ENCODE measurements at regions not wholly inside any gene's neighbourhood (a gene's known extent, or its start where the extent isn't known, plus 50 kb on each side); places are given as distances from the start of the nearest gene placed in this dataset.
"Not testable (repeated sequence)": the region's sequence is repeated elsewhere in the genome, so short reads cannot be mapped to it uniquely, and the experiment has no call there.

DNA sequence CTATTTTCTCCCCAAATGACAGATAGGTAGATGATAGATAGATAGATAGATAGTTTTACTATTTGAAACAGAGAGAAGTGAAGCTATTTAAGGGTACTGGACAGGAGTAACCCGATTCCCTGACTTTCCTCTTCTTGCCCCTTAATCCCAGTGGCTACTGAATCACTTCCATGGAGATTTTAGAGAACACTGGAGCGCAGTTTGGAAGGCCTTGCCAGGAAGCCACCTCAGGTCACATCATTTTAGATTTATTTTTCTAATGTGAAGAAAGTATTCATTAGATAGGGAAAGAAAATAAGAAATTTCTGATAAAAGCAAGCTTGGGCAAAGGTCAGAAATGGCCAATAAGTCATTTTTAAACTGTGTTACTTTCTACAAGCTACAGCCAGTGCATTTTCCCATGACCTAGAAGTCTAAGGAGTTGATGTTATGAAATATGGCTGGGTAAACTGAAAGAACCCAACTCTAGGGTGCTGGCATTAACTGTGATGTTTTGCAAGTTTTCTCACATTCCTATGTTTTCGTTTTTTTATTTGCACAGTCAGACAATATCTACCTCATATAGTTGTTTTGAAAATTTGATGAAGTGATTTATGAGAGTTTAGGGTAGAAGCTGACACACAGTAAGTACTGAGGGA, 544.7 kb upstream of the PTGER4 start:
- DNase-seq (ENCODE audit: low read depth) = no peak

DNA sequence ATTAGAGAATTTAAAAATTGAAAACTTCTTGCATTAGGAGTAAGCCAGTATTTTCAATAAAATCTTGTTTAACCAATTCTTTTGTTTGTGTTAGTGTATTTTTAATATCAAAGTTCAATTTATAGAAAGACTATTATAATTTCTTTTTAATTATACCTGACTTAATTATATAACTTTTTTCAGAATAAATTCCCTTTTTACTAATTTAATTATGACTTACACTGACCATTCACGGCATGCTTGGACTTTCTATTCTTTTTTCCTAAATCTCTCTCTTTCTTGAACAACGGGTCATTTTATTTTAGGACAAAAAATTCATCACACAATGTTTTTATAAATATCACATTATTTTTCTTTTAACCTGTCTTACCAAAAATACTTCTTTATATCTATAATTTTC, 555.3 kb upstream of the PTGER4 start:
- no peak for DNase-seq (ENCODE audit: low read depth)

DNA sequence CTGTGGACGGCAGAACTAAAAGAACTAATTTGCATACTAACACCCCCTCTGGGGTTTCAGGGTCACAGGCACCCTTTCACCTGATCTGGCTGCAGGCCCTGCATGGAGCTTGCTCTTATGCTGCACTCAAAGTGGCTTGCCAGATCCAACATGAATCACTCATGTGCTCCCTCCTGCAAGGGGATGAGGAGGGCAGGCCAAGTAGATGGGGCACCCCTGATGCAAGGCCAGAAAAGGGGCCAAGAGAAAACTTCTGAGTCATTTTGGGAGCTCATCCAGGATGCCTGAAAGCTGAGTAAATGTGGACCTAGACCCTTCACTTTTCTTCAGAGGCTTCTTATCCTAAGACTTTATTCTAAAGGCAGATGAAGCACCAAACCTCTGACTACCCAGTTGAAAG, 558.5 kb upstream of the PTGER4 start:
- DNase-seq (ENCODE audit: low read depth) = no peak

DNA sequence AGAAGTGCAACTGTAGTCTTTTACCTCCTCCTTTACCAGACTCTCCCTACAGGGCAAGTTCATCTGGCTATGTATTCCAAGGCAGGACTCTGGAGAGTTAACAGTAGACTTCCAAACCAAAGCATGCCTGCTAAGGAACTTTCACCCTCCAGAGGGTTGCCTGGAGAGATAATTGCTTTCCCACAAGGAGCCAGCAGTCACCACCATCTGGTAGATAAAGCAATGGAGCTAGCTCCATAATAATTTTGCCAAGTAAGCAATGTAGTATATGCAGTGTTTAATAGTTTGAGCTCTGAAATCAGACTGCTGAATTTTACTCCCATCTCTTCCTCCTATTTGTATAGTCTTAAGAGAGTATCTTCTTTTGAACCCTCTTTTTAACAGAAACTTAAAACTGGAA, 566.8 kb upstream of the PTGER4 start:
- no peak for DNase-seq (ENCODE audit: low read depth)

DNA sequence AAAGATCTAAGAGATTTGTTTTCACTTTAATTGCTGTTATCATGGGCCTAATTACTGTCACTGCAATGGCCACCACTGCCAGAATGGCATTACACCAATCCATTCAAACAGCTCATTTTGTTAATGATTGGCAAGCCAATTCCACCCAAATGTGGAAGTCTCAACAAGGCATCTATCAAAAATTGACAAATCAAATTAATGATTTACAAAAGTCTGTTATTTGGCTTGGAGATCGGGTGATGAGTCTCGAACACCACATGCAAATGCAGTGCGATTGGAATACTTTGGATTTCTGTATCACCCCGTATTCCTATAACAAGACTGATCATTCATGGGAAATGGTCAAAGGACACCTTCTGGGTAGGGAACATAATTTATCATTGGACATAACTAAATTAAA, 568.7 kb upstream of the PTGER4 start:
- DNase-seq (ENCODE audit: low read depth) = not testable (repeated sequence)

DNA sequence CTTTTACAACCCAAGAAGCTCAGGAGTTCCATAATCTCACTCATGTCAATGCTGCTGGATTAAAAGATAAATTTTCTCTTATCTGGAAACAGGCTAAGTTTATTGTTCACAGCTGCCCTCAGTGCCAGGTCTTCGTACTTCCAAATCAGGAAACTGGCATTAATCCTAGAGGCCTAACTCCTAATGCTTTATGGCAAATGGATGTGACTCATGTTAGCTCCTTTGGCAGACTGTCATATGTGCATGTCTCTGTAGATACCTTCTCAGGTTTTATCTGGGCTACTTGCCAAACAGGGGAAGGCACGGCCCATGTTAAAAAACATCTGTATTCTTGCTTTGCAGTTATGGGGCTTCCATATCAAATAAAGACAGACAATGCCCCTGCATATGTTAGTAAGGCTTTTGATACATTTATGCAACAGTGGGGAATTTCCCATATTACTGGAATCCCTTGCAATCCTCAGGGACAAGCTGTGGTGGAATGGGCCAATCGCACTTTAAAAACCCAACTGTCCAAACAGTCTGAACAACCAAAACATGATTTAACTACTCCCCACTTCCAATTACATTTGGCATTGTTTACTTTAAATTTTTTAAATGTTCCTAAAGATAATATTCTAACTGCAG, 570.8 kb upstream of the PTGER4 start:
- not testable (repeated sequence) for DNase-seq (ENCODE audit: low read depth)

DNA sequence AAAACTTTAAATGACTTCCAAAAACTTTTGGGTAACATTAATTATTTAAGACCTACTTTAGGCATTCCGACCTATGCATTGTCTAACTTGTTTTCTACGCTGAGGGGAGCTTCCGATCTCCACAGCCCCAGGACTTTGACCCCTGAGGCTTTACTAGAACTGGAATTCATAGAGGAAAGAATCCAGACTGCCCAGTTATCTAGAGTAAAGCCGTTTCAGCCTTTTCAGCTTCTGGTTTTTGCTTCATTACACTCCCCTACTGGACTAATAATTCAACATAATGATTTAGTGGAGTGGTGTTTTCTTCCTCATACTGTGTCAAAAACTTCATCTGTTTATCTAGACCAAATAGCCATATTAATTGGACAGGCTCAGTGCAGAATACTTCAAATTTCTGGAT, 571.9 kb upstream of the PTGER4 start:
- not testable (repeated sequence) for DNase-seq (ENCODE audit: low read depth)

DNA sequence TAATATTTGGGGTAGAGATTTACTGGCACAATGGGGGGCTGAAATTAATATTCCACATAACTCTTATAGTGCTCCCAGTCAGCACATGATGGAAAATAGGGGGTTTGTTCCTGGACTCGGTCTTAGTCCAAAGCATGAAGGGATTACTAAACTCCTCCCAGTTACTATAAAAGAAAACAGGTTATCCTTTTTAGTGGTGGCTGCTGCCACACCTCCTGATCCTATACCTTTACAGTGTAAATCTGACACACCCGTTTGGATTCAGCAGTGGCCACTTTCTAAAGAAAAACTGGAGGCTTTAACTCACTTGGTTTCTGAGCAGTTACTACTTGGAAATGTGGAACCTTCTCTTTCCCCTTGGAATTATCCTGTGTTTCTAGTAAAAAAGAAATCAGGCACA, 572.9 kb upstream of the PTGER4 start:
- no peak for DNase-seq (ENCODE audit: low read depth)

DNA sequence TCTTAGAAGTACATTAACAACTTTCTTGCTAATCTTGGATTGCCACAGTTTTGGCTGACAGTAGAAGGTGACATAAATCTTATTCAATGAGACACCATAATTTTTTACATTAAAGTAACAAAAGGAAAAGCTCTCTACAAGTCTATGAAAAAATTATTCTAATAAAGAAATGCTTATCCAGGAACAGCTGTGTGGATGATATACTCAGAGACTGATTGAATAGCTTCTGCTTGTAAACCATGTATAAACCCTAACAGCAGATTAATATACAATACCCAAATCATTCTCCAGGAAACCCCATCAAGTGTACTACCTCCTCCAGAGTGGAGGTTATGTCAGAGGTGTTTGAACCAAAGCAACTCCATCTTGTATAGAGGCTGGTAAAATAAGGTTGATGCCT, 581.4 kb upstream of the PTGER4 start:
- DNase-seq (ENCODE audit: low read depth) = no peak

DNA sequence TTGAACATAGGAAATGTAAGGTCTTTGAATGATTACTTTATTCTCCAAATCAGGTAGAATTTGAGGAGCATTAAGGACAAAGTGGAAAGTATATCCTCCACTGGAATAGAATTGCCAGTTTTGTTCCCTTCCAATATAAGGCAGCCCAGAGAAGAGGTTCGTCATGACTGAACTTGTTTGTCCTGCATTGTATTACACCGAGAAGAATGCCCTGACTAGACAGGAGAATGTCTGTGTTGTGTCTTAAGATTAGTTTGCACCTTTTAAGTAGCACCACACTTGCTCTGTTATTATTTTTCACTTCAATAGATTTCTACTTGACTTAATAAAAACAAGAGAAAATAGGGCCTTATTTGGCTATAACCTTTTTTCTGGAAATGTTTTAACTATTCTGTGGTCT, 586.2 kb upstream of the PTGER4 start:
- DNase-seq (ENCODE audit: low read depth) = no peak

DNA sequence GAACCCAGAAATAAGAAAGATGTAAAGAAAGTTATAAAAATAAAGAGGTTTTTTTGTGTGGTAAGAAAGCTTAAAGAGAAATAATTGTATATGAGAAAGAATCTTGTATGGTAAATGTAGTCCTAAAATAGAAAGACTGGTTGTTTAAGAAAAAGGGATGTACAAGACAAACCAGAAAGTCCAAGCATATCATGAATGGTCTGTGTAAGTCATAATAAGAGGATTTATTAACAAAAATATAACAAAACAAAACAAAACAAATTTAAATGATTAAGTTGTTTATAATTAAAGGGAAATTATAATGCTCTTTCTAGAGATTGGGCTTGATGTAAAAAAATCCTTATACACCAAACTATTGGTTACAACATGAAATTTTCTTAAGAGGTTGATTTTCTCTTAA, 590.4 kb upstream of the PTGER4 start:
- peak; percentile 21 for DNase-seq (ENCODE audit: low read depth)

DNA sequence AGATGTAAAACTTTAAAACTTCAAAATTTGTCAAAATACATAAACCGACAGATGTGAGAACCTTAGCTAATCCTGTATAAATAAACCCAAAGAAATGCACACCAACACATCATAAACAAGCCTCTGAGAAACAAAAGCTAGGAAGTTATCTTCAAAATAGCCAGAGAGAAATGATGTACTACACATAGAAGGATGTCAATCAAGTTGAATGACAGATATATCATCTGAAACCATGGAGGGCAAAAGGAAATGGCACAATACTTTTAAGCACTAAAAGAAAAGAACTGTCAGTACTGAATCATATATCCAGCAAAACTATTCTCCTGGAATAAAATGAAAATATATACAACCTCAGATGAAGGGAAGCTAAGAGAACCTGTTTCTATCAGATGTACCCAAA, 595.1 kb upstream of the PTGER4 start:
- DNase-seq (ENCODE audit: low read depth) = no peak

DNA sequence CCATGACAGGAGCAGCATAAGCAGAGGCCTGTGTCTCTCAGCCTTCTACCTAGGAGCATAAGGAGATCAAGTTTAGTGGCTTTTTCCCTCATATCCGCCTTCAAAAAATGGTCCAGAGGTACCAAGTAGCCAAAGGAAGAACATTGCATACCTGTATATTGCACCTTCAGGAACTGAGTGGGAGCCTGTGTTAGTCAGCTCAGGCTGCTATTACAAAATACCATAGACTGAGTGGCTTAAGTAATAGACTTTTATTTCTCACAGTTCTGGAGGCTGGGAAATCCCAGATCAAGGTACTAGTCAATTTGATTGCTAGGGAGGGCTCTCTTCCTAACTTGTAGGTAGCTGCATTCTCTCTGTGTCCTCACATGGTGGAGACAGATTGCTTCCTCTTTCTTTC, 597.4 kb upstream of the PTGER4 start:
- DNase-seq (ENCODE audit: low read depth) = no peak

DNA sequence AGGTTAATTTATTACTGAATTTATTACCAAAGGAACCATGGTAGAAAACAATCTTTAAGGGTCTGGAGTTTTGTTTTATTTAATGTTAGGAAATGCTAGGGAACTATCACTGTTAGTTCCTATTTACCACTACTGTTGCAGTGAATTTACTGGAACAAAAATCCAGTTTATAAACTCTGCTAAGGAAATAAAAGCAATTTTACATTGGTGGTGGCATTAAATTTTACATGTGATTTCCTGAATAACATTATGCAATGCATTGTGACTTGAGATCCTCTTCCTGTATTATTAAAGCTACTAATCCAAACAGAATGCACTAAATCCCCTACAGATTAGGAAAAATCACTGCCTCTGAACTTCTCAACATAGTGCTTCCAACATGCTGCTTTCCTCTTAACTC, 599.5 kb upstream of the PTGER4 start:
- no peak for DNase-seq (ENCODE audit: low read depth)

DNA sequence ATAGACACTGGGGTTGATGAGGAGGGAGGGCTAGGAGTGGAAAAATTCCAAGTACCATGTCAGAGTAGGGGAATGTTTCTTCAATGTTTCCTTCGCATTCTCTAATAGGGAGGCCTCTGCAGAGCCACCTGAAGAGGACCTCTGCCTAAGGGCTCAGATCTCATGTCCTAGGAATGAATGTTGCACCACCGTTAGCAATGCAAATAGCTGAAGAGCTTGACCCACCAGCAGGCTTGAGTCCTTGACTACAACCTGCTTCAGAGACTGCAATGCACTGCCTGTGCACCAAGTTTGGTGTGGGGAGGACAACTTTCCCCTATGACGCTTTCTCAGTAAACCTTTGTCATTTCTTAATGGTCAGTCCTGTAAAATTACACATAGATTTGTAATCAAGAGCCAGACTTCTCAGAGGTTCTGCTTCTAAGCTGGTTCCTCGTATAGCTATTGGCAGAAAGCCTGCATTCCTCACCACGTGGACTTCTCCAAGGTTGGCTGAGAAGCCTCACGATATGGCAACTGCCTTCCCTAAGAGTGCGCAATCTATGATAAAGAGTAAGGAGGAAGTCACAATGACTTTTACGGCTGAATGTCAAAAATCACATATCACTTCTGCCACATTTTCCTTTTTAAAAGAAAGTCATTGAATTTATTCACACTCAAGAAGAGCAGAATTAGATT, 600.7 kb upstream of the PTGER4 start:
- no peak for DNase-seq (ENCODE audit: low read depth)

DNA sequence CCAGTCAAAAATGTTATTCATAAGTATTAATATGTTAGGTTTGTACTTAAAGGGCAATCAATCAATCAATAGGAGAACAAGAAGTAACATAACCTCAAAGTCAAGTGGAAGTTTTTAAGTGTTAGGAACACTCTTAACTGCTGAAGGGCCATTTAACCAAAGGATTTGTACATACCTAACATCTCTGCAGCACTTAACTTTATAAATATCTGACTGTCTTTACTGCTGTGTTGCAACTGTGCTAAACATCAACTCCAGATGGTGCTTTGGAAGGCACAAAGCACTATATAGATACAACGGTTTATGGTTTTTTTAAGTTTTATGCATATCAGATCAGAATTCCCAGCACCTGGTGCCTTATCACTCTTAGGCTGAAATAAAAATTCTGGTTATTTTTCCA, 604.9 kb upstream of the PTGER4 start:
- DNase-seq (ENCODE audit: low read depth) = no peak

DNA sequence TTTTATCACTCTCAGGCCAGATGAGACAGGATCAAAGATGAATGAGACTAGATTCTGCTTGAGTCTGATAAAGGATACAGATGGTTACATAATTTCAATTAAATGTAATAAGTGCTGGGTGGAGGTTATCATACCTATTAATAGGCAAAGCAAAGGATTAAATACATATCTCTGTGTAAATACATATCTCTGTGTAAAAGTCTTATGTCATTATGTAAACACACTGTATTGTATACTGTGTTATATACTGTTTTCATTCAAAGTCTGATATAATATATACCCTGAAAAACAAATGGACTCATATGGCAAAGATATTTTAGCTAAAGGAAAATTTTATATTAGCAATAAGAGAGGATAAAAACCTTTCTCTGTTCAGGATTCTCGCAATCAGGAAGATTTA, 605.8 kb upstream of the PTGER4 start:
- no peak for DNase-seq (ENCODE audit: low read depth)

DNA sequence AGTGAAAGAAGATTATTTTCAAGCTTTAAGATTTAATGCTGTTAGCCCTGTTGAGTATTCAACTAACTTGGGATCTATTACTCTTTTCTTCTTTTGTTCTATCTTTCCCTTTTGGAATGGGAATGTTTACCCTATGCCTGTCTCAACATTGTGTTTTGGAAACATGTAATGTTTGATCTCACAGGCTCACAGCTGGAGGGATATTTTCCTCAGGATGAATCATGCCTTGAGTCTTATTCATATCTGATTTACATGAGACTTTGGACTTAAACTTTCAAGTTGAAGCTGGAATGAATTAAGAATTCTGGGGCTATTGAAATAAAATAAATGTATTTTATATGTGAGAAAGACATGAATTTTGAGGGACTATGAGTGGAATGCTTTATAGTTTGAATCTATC, 607.8 kb upstream of the PTGER4 start:
- no peak for DNase-seq (ENCODE audit: low read depth)

DNA sequence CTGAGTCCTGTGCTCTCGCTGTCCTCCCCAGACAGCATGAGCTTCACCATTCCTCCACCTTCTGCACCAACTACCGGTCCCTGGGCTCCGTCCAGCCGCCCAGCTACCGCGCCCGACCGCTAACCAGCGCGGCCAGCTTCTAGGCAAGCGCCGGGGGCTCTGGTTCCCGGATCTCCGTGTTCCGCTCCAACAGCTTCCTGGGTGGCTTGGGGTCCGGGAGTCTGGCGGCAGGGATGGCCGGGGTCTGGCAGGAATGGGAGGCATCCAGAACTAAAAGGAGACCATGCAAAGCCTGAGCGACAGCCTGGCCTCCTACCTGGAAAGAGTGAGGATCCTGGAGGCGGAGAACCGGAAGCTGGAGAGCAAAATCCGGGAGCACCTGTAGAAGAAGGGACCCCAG, 613.1 kb upstream of the PTGER4 start:
- no peak for DNase-seq (ENCODE audit: low read depth)

DNA sequence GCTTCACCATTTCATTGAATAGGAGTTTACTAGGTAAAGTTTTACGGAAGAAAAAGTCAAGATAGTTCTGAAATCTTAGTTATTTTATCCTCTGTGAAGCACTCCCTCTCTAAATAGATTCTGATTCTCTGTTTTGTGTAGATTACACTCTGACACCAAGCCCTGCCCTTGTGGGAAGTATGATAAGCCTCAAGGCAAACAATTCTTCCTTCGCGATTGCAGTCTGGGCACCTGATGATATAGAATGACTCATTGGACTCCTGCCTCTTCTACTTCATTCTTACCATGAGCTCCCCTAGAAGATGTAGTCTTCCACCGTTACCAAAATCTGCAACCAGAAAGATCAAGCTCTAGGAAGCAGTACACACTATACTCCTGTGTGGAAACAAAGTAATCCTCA, 626.9 kb upstream of the PTGER4 start:
- DNase-seq (ENCODE audit: low read depth) = peak; percentile 86

DNA sequence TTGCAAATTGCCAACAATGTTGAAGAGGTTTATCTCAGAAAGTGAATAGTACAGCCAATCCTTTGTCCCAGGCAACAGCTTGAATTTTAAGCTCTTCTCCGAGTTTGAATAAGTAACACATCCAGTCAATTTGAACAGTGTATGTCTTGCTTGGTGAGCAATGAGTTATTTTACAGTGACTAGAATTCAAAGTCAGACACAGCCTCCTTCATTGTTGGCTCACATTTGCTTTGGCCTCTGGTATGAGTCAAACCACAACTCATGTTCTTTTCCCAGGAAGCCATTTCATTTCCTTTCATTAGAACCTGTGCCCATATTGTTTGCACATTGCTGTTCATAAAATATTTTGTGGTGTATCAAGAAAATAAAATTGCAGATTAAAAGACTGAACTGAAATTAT, 622.0 kb upstream of the DAB2 start:
- no peak for DNase-seq (ENCODE audit: low read depth)

DNA sequence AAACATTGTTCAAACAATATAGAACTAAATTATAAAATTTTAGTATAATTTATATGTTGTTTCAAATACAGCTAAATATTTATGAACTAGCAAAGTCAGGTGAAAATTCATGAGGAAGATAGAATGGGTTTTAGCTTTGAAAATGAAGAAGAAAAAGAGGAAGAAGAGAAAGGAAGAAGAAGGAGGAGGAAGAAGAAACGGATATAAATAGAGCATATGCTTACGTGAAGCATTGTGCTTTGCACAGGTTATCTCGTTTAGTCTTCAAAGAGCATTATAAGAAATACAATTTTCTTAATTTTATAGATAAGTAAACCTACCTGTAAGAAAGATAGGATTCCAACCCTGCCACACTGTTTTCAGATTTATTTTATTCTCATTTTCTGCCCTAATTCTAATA, 620.6 kb upstream of the DAB2 start:
- DNase-seq (ENCODE audit: low read depth) = no peak

DNA sequence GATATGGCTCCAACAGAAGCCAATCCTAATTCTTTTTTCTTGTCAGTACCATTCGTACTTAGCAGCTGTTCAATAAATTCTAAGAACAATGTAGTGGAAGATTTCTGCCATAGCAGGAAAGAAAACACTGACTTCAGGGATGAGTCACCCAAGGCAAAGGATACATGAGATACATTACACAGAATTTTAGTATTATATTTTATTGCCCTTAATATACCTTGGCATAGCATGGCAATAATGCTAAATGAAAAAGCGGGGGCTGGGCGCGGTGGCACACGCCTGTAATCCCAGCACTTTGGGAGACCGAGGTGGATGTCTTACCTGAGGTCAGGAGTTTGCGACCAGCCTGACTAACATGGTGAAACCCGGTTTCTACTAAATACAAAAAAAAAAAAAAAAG, 619.1 kb upstream of the DAB2 start:
- DNase-seq (ENCODE audit: low read depth) = no peak

DNA sequence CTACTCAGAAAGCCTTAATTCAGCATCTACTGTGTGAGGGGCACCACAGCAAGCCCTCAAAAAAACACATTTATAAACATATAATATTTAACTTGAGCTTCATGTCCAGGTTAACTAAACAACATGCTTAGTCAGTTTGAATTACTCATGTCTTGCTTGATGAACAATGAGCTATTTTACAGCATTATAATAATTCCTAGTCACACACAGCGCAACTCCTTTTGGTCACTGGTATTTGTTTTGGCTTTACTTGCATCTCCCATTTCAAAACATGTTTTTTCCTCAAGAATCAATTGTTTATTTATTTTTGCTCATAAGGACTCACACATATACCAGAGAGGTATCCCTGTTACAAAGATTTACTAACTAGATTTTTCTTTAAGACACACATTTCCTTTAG, 616.7 kb upstream of the DAB2 start:
- no peak for DNase-seq (ENCODE audit: low read depth)

Measured in CMK (cell line).